ENCODE measurements at regions not wholly inside any gene's neighbourhood (a gene's known extent, or its start where the extent isn't known, plus 50 kb on each side); places are given as distances from the start of the nearest gene placed in this dataset.

DNA sequence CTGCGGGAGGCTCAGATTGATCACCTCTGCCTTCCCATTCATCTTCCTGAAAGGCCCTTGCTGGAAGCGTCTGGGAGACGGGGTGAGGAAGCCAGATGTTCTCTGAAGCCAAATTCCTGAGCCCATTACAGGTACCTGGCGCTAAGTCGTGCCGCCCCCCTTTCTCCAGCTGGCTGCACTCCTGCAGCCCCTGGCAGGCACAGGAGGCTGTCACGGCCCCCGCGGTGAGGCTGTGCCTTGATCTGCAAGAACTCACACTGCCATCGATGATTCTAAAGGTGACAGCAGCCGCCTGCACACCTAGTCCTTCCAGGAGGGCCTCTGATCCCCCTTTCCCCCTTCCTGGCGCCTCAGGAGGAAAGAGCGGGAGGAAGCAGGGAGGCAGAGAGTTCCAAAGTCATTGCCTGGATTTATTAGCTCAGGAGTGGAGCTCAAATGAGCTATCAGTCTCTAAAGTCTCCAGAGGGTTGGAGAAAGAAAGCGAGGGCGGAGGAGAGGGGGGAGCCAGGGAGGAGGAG lies 106.9 kb downstream of the RFLNA start:
- no peak overlapping the region for H3K9ac ChIP-seq (ENCODE audit: low read depth, low read length)
- H3K4me2 ChIP-seq (ENCODE audit: insufficient read depth, low read length): no peak overlapping the region
- no peak overlapping the region for H3K4me3 ChIP-seq (ENCODE audit: low read depth in 1 of 2, low read length in 2 of 2)
- H3K27ac ChIP-seq (ENCODE audit: low read length): no peak overlapping the region
- H3K36me3 ChIP-seq (ENCODE audit: insufficient read depth, low read length): peaks cover 84% of the 10 kb centered on the region
- peaks cover 68% of the 10 kb centered on the region for H4K20me1 ChIP-seq (ENCODE audit: insufficient read depth, low read length)
- peaks cover 3% of the 10 kb centered on the region; the same call in 1 of the 2 replicates for H3K79me2 ChIP-seq (ENCODE audit: insufficient read depth, low read length)
- no peak for DNase-seq
- H3K9me3 ChIP-seq (ENCODE audit: insufficient read depth, low read length, severe bottlenecking): no peaks in the 10 kb centered on the region
- no peak overlapping the region for H2AFZ ChIP-seq (ENCODE audit: low read depth, low read length)
- no peaks in the 10 kb centered on the region for H3K4me1 ChIP-seq (ENCODE audit: insufficient read depth, low read length)
- no peak for TF ChIP-seq EZH2 (IDR thresholded peaks at IDR 0.05; ENCODE audit: borderline replicate concordance, low read depth, low read length, severe bottlenecking)
- TF ChIP-seq CTCF (IDR thresholded peaks at IDR 0.05; ENCODE audit: borderline replicate concordance, extremely low read depth, low read length, poor library complexity, severe bottlenecking): no peak
- no peak for ATAC-seq (ENCODE audit: insufficient read depth, low read depth)
- H3K27me3 ChIP-seq (ENCODE audit: insufficient read depth, low read length, poor library complexity): no peaks in the 10 kb centered on the region

DNA sequence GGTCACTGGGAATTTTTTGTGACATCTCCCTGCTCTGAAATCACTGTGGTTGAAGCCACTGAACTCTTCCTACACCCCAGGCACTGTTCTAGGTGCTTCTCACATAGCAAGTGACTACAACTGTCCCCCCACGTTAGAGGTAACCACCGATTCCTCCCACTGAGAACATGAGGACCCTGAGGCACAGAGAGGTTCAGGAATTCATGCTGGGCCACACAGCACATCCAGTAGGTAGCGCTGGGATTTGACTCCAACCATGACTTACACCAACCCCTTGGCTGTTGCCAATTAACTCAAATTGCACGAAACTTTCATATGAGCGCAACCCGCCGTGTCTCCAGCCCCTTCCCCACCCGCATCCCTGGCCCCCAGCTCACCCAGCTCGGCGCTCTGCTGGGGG lies 105.2 kb downstream of the RFLNA start:
- Histone ChIP-seq H3K4me3 (ENCODE audit: low read depth in 1 of 2, low read length in 2 of 2) (no peak overlapping the region), H2AFZ (ENCODE audit: low read depth, low read length) (no peak overlapping the region), H3K9me3 (ENCODE audit: insufficient read depth, low read length, severe bottlenecking) (no peaks in the 10 kb centered on the region), H3K36me3 (ENCODE audit: insufficient read depth, low read length) (peaks cover 85% of the 10 kb centered on the region), H3K4me2 (ENCODE audit: insufficient read depth, low read length) (no peak overlapping the region), H3K79me2 (ENCODE audit: insufficient read depth, low read length) (no peaks in the 10 kb centered on the region), H3K27me3 (ENCODE audit: insufficient read depth, low read length, poor library complexity) (no peaks in the 10 kb centered on the region), H3K4me1 (ENCODE audit: insufficient read depth, low read length) (no peaks in the 10 kb centered on the region), H4K20me1 (ENCODE audit: insufficient read depth, low read length) (peaks cover 64% of the 10 kb centered on the region), H3K27ac (ENCODE audit: low read length) (no peak overlapping the region), H3K9ac (ENCODE audit: low read depth, low read length) (no peak overlapping the region)
- no peak for TF ChIP-seq CTCF (IDR thresholded peaks at IDR 0.05; ENCODE audit: borderline replicate concordance, extremely low read depth, low read length, poor library complexity, severe bottlenecking)
- no peak for TF ChIP-seq EZH2 (IDR thresholded peaks at IDR 0.05; ENCODE audit: borderline replicate concordance, low read depth, low read length, severe bottlenecking)
- DNase-seq (no peak), ATAC-seq (ENCODE audit: insufficient read depth, low read depth) (no peak)

GRCh38 chr12:124399622-124400021 lies 104.7 kb downstream of the RFLNA start:
- Histone ChIP-seq H3K4me2 (ENCODE audit: insufficient read depth, low read length) (no peak overlapping the region), H3K9me3 (ENCODE audit: insufficient read depth, low read length, severe bottlenecking) (no peaks in the 10 kb centered on the region), H2AFZ (ENCODE audit: low read depth, low read length) (no peak overlapping the region), H3K9ac (ENCODE audit: low read depth, low read length) (no peak overlapping the region), H3K79me2 (ENCODE audit: insufficient read depth, low read length) (no peaks in the 10 kb centered on the region), H3K4me3 (ENCODE audit: low read depth in 1 of 2, low read length in 2 of 2) (no peak overlapping the region), H3K27ac (ENCODE audit: low read length) (no peak overlapping the region), H3K36me3 (ENCODE audit: insufficient read depth, low read length) (peaks cover 85% of the 10 kb centered on the region), H3K4me1 (ENCODE audit: insufficient read depth, low read length) (no peaks in the 10 kb centered on the region), H4K20me1 (ENCODE audit: insufficient read depth, low read length) (peaks cover 63% of the 10 kb centered on the region), H3K27me3 (ENCODE audit: insufficient read depth, low read length, poor library complexity) (no peaks in the 10 kb centered on the region)
- TF ChIP-seq EZH2 (IDR thresholded peaks at IDR 0.05; ENCODE audit: borderline replicate concordance, low read depth, low read length, severe bottlenecking) (no peak), CTCF (IDR thresholded peaks at IDR 0.05; ENCODE audit: borderline replicate concordance, extremely low read depth, low read length, poor library complexity, severe bottlenecking) (peak; percentile 67)
- ATAC-seq (ENCODE audit: insufficient read depth, low read depth) (0 out of 3 replicates have a peak, but pooled peaks have one; percentile 17), DNase-seq (peak; percentile 39)
